ENCODE measurements at regions not wholly inside any gene's neighbourhood (a gene's known extent, or its start where the extent isn't known, plus 50 kb on each side); places are given as distances from the start of the nearest gene placed in this dataset.

DNA sequence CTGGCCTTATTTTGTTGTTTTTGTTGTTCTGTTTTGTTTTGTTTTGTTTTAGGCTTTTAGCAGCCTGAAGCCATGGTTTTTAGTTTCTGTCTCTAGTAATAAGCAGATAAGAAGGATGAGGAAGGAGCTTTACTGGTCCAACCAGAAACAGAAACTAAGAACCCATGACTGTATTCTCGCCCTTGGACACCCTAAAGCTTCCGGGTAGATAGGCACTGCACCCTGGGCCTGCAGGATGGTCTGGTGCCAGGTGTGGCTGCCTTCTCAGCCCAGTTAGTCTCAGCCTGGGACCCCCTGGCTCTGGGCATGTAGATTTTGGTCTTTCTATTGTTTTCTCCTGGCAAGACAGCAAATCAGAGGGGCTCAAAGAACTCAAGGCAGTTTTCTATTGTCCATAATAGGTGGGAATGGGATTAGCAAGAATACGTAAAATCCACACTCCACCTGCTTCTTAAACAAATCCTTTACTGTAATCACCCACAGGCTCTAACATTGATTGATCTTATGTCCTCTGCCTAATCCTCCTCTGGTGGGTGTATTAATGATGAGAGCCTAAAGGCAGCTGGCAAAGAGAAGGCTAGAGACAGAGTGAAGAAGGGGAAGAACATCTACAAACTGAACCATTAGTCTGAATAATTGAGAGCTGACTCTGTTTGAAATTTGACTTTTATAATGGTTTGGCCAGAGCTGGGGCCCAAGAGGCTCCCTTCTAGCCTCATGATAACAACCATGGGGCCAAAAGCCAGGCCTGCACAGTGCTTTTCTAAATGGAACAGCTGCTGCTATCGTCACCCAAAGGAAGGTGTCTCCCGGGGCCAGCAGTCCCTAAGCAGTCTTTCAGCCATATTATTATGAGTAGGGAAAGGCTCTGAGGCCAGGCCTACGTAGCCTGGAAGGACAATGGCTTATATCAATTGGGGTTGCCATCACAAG lies 106.8 kb upstream of the ATP1A1 start:
- ATAC-seq (ENCODE audit: low read depth): no peak
- Histone ChIP-seq H2BK120ac (ENCODE audit: low read depth, low read length) (no peak overlapping the region), H4K20me1 (ENCODE audit: insufficient read depth, low read length) (no peaks in the 10 kb centered on the region), H2BK15ac (ENCODE audit: low read depth, low read length) (no peak overlapping the region), H3K79me1 (ENCODE audit: low read depth in 1 of 2, low read length in 2 of 2) (no peaks in the 10 kb centered on the region), H3K9me1 (ENCODE audit: insufficient read depth, low read length) (no peaks in the 10 kb centered on the region), H3K36me3 (ENCODE audit: control insufficient read depth, insufficient read depth, low read length) (no peaks in the 10 kb centered on the region), H3K27ac (ENCODE audit: insufficient read depth, low read length) (no peak overlapping the region), H3K9ac (ENCODE audit: low read depth, low read length) (no peak overlapping the region), H2AK5ac (ENCODE audit: low read depth, low read length) (no peak overlapping the region), H3K4me2 (ENCODE audit: low read depth, low read length) (no peak overlapping the region), H3K23ac (ENCODE audit: low read depth, low read length) (no peak overlapping the region), H3K18ac (ENCODE audit: low read depth, low read length) (no peak overlapping the region), H4K91ac (ENCODE audit: insufficient read depth, low read depth, low read length) (no peak overlapping the region), H4K8ac (ENCODE audit: low read depth in 2 of 2, low read length in 2 of 2) (no peak overlapping the region), H3K14ac (replicated peaks; ENCODE audit: low read depth, low read length) (no peak overlapping the region), H3K4me3 (ENCODE audit: insufficient read depth, low read depth, low read length) (no peak overlapping the region), H3K56ac (ENCODE audit: extremely low read depth, insufficient read depth, low read length) (no peak overlapping the region), H3K4ac (ENCODE audit: low read depth, low read length) (no peak overlapping the region), H4K5ac (ENCODE audit: low read depth, low read length) (no peak overlapping the region), H3K9me3 (ENCODE audit: control insufficient read depth, insufficient read depth, low read length) (no peaks in the 10 kb centered on the region), H3K4me1 (ENCODE audit: control insufficient read depth, insufficient read depth, low read length) (no peaks in the 10 kb centered on the region), H2AFZ (replicated peaks; ENCODE audit: low read length, poor library complexity) (no peak overlapping the region), H3K27me3 (ENCODE audit: control insufficient read depth, insufficient read depth, low read length) (no peaks in the 10 kb centered on the region), H2AK9ac (replicated peaks; ENCODE audit: low read depth, low read length, poor library complexity) (no peak overlapping the region), H2BK20ac (ENCODE audit: low read depth, low read length) (no peak overlapping the region), H2BK5ac (ENCODE audit: low read depth, low read length, poor library complexity, severe bottlenecking) (no peak overlapping the region)
- BruUV-seq (replicated peaks): no TSS peak
- intact Hi-C loops (cut with micrococcal nuclease): no loop called here
- ChIA-PET POLR2A (ENCODE audit: unreplicated experiment) (no interaction called here), CTCF (no interaction called here)
- WGBS, 2 experiments (ENCODE audit: extremely low coverage in 2 of 2, insufficient read length in 1 of 2): no CpG with 5 or more reads among the region's 6 CpGs
- in situ Hi-C loops (cut with MboI; ENCODE audit: low sequenced_read_pairs): no loop called here
- no peak for DNase-seq
- dilution Hi-C loops (cut with HindIII; ENCODE audit: low sequenced_read_pairs, unreplicated experiment): no loop called here
- TF ChIP-seq FOS (IDR thresholded peaks at IDR 0.05; ENCODE audit: low read depth, low read length): no peak
- no peak for TF ChIP-seq CEBPB (IDR thresholded peaks at IDR 0.05; ENCODE audit: low read depth, low read length)
- no peak for TF ChIP-seq NFE2L2 (IDR thresholded peaks at IDR 0.05; ENCODE audit: low read depth, low read length)
- TF ChIP-seq, protein P1, sequence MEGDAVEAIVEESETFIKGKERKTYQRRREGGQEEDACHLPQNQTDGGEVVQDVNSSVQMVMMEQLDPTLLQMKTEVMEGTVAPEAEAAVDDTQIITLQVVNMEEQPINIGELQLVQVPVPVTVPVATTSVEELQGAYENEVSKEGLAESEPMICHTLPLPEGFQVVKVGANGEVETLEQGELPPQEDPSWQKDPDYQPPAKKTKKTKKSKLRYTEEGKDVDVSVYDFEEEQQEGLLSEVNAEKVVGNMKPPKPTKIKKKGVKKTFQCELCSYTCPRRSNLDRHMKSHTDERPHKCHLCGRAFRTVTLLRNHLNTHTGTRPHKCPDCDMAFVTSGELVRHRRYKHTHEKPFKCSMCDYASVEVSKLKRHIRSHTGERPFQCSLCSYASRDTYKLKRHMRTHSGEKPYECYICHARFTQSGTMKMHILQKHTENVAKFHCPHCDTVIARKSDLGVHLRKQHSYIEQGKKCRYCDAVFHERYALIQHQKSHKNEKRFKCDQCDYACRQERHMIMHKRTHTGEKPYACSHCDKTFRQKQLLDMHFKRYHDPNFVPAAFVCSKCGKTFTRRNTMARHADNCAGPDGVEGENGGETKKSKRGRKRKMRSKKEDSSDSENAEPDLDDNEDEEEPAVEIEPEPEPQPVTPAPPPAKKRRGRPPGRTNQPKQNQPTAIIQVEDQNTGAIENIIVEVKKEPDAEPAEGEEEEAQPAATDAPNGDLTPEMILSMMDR (conservative IDR thresholded peaks at IDR 0.05; ENCODE audit: low read depth, low read length): no peak
- no peak for TF ChIP-seq RAD21 (IDR thresholded peaks at IDR 0.05; ENCODE audit: low read length)
- TF ChIP-seq, protein P2, sequence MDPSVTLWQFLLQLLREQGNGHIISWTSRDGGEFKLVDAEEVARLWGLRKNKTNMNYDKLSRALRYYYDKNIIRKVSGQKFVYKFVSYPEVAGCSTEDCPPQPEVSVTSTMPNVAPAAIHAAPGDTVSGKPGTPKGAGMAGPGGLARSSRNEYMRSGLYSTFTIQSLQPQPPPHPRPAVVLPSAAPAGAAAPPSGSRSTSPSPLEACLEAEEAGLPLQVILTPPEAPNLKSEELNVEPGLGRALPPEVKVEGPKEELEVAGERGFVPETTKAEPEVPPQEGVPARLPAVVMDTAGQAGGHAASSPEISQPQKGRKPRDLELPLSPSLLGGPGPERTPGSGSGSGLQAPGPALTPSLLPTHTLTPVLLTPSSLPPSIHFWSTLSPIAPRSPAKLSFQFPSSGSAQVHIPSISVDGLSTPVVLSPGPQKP (IDR thresholded peaks at IDR 0.05; ENCODE audit: borderline replicate concordance, low read depth, low read length): no peak
- no peak for TF ChIP-seq BHLHE40 (IDR thresholded peaks at IDR 0.05; ENCODE audit: low read depth, low read length)
- no peak for TF ChIP-seq MAFK (IDR thresholded peaks at IDR 0.05; ENCODE audit: low read depth, low read length)
- TF ChIP-seq MAZ (IDR thresholded peaks at IDR 0.05; ENCODE audit: borderline replicate concordance, low read depth, low read length): no peak
- no peak for TF ChIP-seq SMC3 (IDR thresholded peaks at IDR 0.05; ENCODE audit: low read depth, low read length)
- TF ChIP-seq POLR2A (IDR thresholded peaks at IDR 0.05; ENCODE audit: low read depth, low read length): no peak
- TF ChIP-seq RFX5 (IDR thresholded peaks at IDR 0.05; ENCODE audit: low read depth, low read length): no peak
- no peak for TF ChIP-seq MXI1 (IDR thresholded peaks at IDR 0.05; ENCODE audit: borderline replicate concordance, low read depth, low read length)
- TF ChIP-seq CHD1 (IDR thresholded peaks at IDR 0.05; ENCODE audit: low read depth, low read length): no peak
- TF ChIP-seq, protein P3, sequence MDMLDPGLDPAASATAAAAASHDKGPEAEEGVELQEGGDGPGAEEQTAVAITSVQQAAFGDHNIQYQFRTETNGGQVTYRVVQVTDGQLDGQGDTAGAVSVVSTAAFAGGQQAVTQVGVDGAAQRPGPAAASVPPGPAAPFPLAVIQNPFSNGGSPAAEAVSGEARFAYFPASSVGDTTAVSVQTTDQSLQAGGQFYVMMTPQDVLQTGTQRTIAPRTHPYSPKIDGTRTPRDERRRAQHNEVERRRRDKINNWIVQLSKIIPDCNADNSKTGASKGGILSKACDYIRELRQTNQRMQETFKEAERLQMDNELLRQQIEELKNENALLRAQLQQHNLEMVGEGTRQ (IDR thresholded peaks at IDR 0.05; ENCODE audit: low read depth, low read length): no peak
- TF ChIP-seq RCOR1 (IDR thresholded peaks at IDR 0.05; ENCODE audit: insufficient replicate concordance, low read length): no peak
